Keratinocyte (primary cell): ENCODE measurements at regions not wholly inside any gene's neighbourhood (a gene's known extent, or its start where the extent isn't known, plus 50 kb on each side); places are given as distances from the start of the nearest gene placed in this dataset.

Source experiments
- DNase-seq: peaks from one replicate; pipeline ENCODE4 v3.0.0-alpha.2; 2011; ENCODE audit warnings: low read depth, missing footprints, low spot score
- FAIRE-seq: peaks from 2 replicates; lab custom pipeline; 2011; peaks lifted over from hg19 to GRCh38; lab: Jason Lieb, UNC
- H2AFZ ChIP-seq: 2 replicates; pipeline ENCODE4 v1.6.0; 2012; ENCODE audit warnings: low read length, control low read depth, inconsistent platforms; ENCODE audit not compliant: control insufficient read depth
- H3K27ac ChIP-seq: 2 replicates; pipeline ENCODE4 v1.5.1; 2011; ENCODE audit warnings: low read length; ENCODE audit not compliant: control insufficient read depth, insufficient read depth
- H3K27me3 ChIP-seq: 3 replicates; pipeline ENCODE4 v1.6.0; 2011; ENCODE audit warnings: low read length; ENCODE audit not compliant: control insufficient read depth, insufficient read depth; ENCODE audit errors: extremely low read depth
- H3K36me3 ChIP-seq, 2 experiments: 2 replicates in 1 of 2; 3 replicates in 1 of 2; pipeline ENCODE4 v1.5.1; 2011; ENCODE audit warnings: low read length in 2 of 2, mild to moderate bottlenecking in 1 of 2; ENCODE audit not compliant: control insufficient read depth in 2 of 2, insufficient read depth in 2 of 2; ENCODE audit errors: extremely low read depth in 1 of 2
- H3K4me1 ChIP-seq: 3 replicates; pipeline ENCODE4 v1.5.1; 2011; ENCODE audit warnings: low read length; ENCODE audit not compliant: control insufficient read depth, insufficient read depth; ENCODE audit errors: extremely low read depth
- H3K4me2 ChIP-seq: 3 replicates; pipeline ENCODE4 v1.6.0; 2011; ENCODE audit warnings: low read depth, low read length; ENCODE audit not compliant: control insufficient read depth, insufficient read depth; ENCODE audit errors: extremely low read depth
- H3K4me3 ChIP-seq, 3 experiments: fragments of 200-600 bp in 1 of 3; sonication (generic) in 1 of 3; 2 replicates in 2 of 3; 3 replicates in 1 of 3; pipeline ENCODE4 v1.5.1; 2011 to 2016; ENCODE audit warnings: low read length in 3 of 3, mild to moderate bottlenecking in 3 of 3, control low read depth in 2 of 3, inconsistent platforms in 1 of 3, low read depth in 1 of 3, mixed read lengths in 1 of 3, mixed run types in 1 of 3, moderate library complexity in 1 of 3; ENCODE audit not compliant: control insufficient read depth in 2 of 3, insufficient read depth in 2 of 3; ENCODE audit errors: extremely low read depth in 1 of 3
- H3K79me2 ChIP-seq: 2 replicates; pipeline ENCODE4 v1.6.0; 2012; ENCODE audit warnings: low read length; ENCODE audit not compliant: control insufficient read depth, insufficient read depth
- H3K9ac ChIP-seq: 3 replicates; pipeline ENCODE4 v1.6.0; 2011; ENCODE audit warnings: low read length; ENCODE audit not compliant: control insufficient read depth, insufficient read depth; ENCODE audit errors: extremely low read depth
- H3K9me1 ChIP-seq: 3 replicates; pipeline ENCODE4 v1.6.0; 2011; ENCODE audit warnings: low read length; ENCODE audit not compliant: control insufficient read depth, insufficient read depth; ENCODE audit errors: extremely low read depth
- H3K9me3 ChIP-seq: 2 replicates; pipeline ENCODE4 v1.5.1; 2012; ENCODE audit warnings: low read depth, low read length; ENCODE audit not compliant: control insufficient read depth
- H4K20me1 ChIP-seq: 3 replicates; pipeline ENCODE4 v1.6.0; 2011; ENCODE audit warnings: low read length; ENCODE audit not compliant: control insufficient read depth, insufficient read depth; ENCODE audit errors: extremely low read depth
- EZH2 ChIP-seq: IDR thresholded peaks from one replicate; pipeline ENCODE4 v1.6.1; 2012; ENCODE audit warnings: inconsistent platforms, mild to moderate bottlenecking, low read length, moderate library complexity
- dilution Hi-C: fragments of 300-500 bp; cut with MboI; formaldehyde crosslinking; loops from one replicate; pipeline ENCODE4 v1.7.0; 2020; ENCODE audit warnings: low sequenced_read_pairs; ENCODE audit not compliant: extremely low pct_ligation_motif_present
- TF ChIP-seq, protein P1 (sequence below), 3 experiments: IDR thresholded peaks in 1 of 3; conservative IDR thresholded peaks in 1 of 3; optimal IDR thresholded peaks in 1 of 3; 2 replicates in 2 of 3; 3 replicates in 1 of 3; pipeline versions ENCODE3 to v1.5.1; 2011; ENCODE audit warnings: low read length in 3 of 3, mild to moderate bottlenecking in 3 of 3, moderate library complexity in 2 of 3, control low read depth in 1 of 3, inconsistent platforms in 1 of 3; ENCODE audit not compliant: insufficient read depth in 2 of 3; ENCODE audit errors: extremely low read depth in 1 of 3

DNA sequence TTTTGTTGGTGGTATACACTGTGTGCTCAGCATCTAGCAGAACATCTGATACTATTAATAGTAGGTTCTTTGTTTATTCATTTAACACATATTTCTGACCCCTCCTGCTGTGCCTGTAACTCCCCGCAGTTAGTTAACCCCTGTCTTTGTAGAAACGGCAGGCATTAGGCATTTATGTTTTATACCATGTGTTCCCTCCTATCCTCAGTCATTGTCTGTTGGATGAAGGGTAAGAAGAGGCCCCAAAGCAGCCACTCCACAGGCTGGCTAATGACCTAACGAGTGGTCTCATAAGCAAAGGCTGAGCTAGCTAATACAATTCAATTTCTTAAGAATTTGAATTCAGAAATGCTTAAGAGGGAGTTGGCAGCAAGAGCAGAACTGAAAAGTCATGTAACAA, 170.8 kb downstream of the TMX1 start:
- H3K27me3 ChIP-seq: no peaks in the 10 kb centered on the region
- H3K27ac ChIP-seq: no peak overlapping the region
- no peak overlapping the region for H2AFZ ChIP-seq
- DNase-seq (no peak), FAIRE-seq (no peak)
- H3K9me1 ChIP-seq: no peaks in the 10 kb centered on the region
- no peak overlapping the region for H3K9ac ChIP-seq
- no peaks in the 10 kb centered on the region for H4K20me1 ChIP-seq
- no peaks in the 10 kb centered on the region for H3K36me3 ChIP-seq
- H3K9me3 ChIP-seq: no peaks in the 10 kb centered on the region
- dilution Hi-C loops: no loop called here
- H3K4me1 ChIP-seq: no peaks in the 10 kb centered on the region
- H3K4me3 ChIP-seq: no peak overlapping the region
- H3K4me2 ChIP-seq: no peak overlapping the region
- TF ChIP-seq EZH2: no peak
- TF ChIP-seq, protein P1, sequence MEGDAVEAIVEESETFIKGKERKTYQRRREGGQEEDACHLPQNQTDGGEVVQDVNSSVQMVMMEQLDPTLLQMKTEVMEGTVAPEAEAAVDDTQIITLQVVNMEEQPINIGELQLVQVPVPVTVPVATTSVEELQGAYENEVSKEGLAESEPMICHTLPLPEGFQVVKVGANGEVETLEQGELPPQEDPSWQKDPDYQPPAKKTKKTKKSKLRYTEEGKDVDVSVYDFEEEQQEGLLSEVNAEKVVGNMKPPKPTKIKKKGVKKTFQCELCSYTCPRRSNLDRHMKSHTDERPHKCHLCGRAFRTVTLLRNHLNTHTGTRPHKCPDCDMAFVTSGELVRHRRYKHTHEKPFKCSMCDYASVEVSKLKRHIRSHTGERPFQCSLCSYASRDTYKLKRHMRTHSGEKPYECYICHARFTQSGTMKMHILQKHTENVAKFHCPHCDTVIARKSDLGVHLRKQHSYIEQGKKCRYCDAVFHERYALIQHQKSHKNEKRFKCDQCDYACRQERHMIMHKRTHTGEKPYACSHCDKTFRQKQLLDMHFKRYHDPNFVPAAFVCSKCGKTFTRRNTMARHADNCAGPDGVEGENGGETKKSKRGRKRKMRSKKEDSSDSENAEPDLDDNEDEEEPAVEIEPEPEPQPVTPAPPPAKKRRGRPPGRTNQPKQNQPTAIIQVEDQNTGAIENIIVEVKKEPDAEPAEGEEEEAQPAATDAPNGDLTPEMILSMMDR (optimal IDR thresholded peaks at IDR 0.05 in 1 of 3, IDR thresholded peaks at IDR 0.05 in 1 of 3, conservative IDR thresholded peaks at IDR 0.05 in 1 of 3; ENCODE audit: extremely low read depth in 1 of 3, insufficient read depth in 2 of 3, low read length in 3 of 3): no peak
- H3K79me2 ChIP-seq: no peaks in the 10 kb centered on the region

DNA sequence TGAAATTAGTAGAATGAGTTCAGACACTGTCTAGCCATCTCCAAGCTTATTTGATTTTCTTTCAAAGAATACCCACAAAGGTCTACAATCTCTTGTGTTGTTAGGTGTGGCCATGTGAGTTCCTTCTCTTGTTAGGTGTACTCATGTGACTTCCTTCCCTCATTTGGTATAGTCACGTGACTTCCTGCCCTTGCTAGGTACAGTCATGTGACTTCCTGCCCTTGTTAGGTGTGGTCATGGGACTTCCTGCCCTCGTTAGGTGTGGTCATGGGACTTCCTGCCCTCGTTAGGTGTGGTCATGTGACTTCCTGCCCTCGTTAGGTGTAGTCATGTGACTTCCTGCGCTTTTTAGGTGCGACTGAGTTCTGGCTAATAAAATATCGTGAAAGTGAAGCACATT, 179.6 kb downstream of the TMX1 start:
- H2AFZ ChIP-seq: no peak overlapping the region
- dilution Hi-C loops: no loop called here

More for the DNA sequence above, 179.6 kb downstream of the TMX1 start:
- H3K27ac ChIP-seq: no peak overlapping the region
- no peaks in the 10 kb centered on the region for H3K27me3 ChIP-seq
- FAIRE-seq: peak; percentile 36
- DNase-seq: no peak
- H4K20me1 ChIP-seq: no peaks in the 10 kb centered on the region
- H3K4me3 ChIP-seq: no peak overlapping the region
- TF ChIP-seq, protein P1 (optimal IDR thresholded peaks at IDR 0.05 in 1 of 3, IDR thresholded peaks at IDR 0.05 in 1 of 3, conservative IDR thresholded peaks at IDR 0.05 in 1 of 3; ENCODE audit: extremely low read depth in 1 of 3, insufficient read depth in 2 of 3, low read length in 3 of 3): no peak
- TF ChIP-seq EZH2: no peak
- no peaks in the 10 kb centered on the region for H3K36me3 ChIP-seq
- no peak overlapping the region for H3K9ac ChIP-seq
- peaks cover 10% of the 10 kb centered on the region for H3K9me3 ChIP-seq
- H3K9me1 ChIP-seq: no peaks in the 10 kb centered on the region
- H3K4me1 ChIP-seq: no peaks in the 10 kb centered on the region
- H3K79me2 ChIP-seq: no peaks in the 10 kb centered on the region
- H3K4me2 ChIP-seq: no peak overlapping the region
